ENCODE measurements at regions not wholly inside any gene's neighbourhood (a gene's known extent, or its start where the extent isn't known, plus 50 kb on each side); places are given as distances from the start of the nearest gene placed in this dataset.
"Not testable (repeated sequence)": the region's sequence is repeated elsewhere in the genome, so short reads cannot be mapped to it uniquely, and the experiment has no call there.

- H3K4me1 Mint-ChIP-seq (ENCODE audit: low read depth) = peaks cover 13% of the 10 kb centered on the region
- intact Hi-C loops (cut with micrococcal nuclease) = no loop called here
- H3K9me3 Mint-ChIP-seq = no peaks in the 10 kb centered on the region
- H3K27ac Mint-ChIP-seq = no peak overlapping the region
- no peak overlapping the region for H3K4me3 Mint-ChIP-seq (ENCODE audit: low read depth)
- no peaks in the 10 kb centered on the region for H3K36me3 Mint-ChIP-seq (ENCODE audit: low read depth)
- DNase-seq (ENCODE audit: low spot score) = no peak
- no peaks in the 10 kb centered on the region for H3K27me3 Mint-ChIP-seq (ENCODE audit: low read depth)
Observed at GRCh38 chr11:86737230-86737629, 63.1 kb upstream of the PRSS23 start.

- no peaks in the 10 kb centered on the region for H3K36me3 Mint-ChIP-seq (ENCODE audit: low read depth)
- H3K4me3 Mint-ChIP-seq (ENCODE audit: low read depth) = no peak overlapping the region
- no peak for DNase-seq (ENCODE audit: low spot score)
- no peaks in the 10 kb centered on the region for H3K27me3 Mint-ChIP-seq (ENCODE audit: low read depth)
- peaks cover 9% of the 10 kb centered on the region for H3K4me1 Mint-ChIP-seq (ENCODE audit: low read depth)
- H3K27ac Mint-ChIP-seq = no peak overlapping the region
- intact Hi-C loops (cut with micrococcal nuclease) = no loop called here
- H3K9me3 Mint-ChIP-seq = no peaks in the 10 kb centered on the region
Observed at GRCh38 chr11:86736291-86737143, 63.8 kb upstream of the PRSS23 start.

- peaks cover 4% of the 10 kb centered on the region for H3K4me1 Mint-ChIP-seq (ENCODE audit: low read depth)
- H3K9me3 Mint-ChIP-seq = peaks cover 5% of the 10 kb centered on the region
- H3K4me3 Mint-ChIP-seq (ENCODE audit: low read depth) = no peak overlapping the region
- no peaks in the 10 kb centered on the region for H3K27me3 Mint-ChIP-seq (ENCODE audit: low read depth)
- intact Hi-C loops (cut with micrococcal nuclease) = no loop called here
- H3K27ac Mint-ChIP-seq = no peak overlapping the region
- no peaks in the 10 kb centered on the region for H3K36me3 Mint-ChIP-seq (ENCODE audit: low read depth)
- DNase-seq (ENCODE audit: low spot score) = no peak
Observed at GRCh38 chr11:86735451-86736290, 63.3 kb upstream of the ME3 start.

GRCh38 chr11:86732739-86733138 is 60.3 kb upstream of the ME3 start:
- H3K9me3 Mint-ChIP-seq; intact Hi-C loops (cut with micrococcal nuclease); H3K27ac Mint-ChIP-seq; H3K27me3 Mint-ChIP-seq (ENCODE audit: low read depth); H3K4me1 Mint-ChIP-seq (ENCODE audit: low read depth); H3K4me3 Mint-ChIP-seq (ENCODE audit: low read depth); H3K36me3 Mint-ChIP-seq (ENCODE audit: low read depth); DNase-seq (ENCODE audit: low spot score): not testable (repeated sequence)

GRCh38 chr11:86732286-86732685 is 59.9 kb upstream of the ME3 start:
- H3K27me3 Mint-ChIP-seq (ENCODE audit: low read depth); H3K36me3 Mint-ChIP-seq (ENCODE audit: low read depth); H3K4me1 Mint-ChIP-seq (ENCODE audit: low read depth); H3K9me3 Mint-ChIP-seq; intact Hi-C loops (cut with micrococcal nuclease); H3K27ac Mint-ChIP-seq; H3K4me3 Mint-ChIP-seq (ENCODE audit: low read depth); DNase-seq (ENCODE audit: low spot score): not testable (repeated sequence)

GRCh38 chr11:86729576-86729975 is 57.2 kb upstream of the ME3 start:
- H3K4me1 Mint-ChIP-seq (ENCODE audit: low read depth); H3K4me3 Mint-ChIP-seq (ENCODE audit: low read depth); H3K27ac Mint-ChIP-seq; H3K36me3 Mint-ChIP-seq (ENCODE audit: low read depth); DNase-seq (ENCODE audit: low spot score); H3K27me3 Mint-ChIP-seq (ENCODE audit: low read depth); H3K9me3 Mint-ChIP-seq; intact Hi-C loops (cut with micrococcal nuclease): not testable (repeated sequence)

GRCh38 chr11:86728562-86728961 is 56.1 kb upstream of the ME3 start:
- Mint-ChIP-seq H3K4me1 (ENCODE audit: low read depth) (no peaks in the 10 kb centered on the region), H3K27ac (no peak overlapping the region), H3K36me3 (ENCODE audit: low read depth) (no peaks in the 10 kb centered on the region), H3K9me3 (peaks cover 5% of the 10 kb centered on the region), H3K27me3 (ENCODE audit: low read depth) (no peaks in the 10 kb centered on the region), H3K4me3 (ENCODE audit: low read depth) (no peak overlapping the region)
- intact Hi-C loops (cut with micrococcal nuclease) = no loop called here
- no peak for DNase-seq (ENCODE audit: low spot score)

GRCh38 chr11:86726770-86727504 is 54.5 kb upstream of the ME3 start:
- peaks cover 15% of the 10 kb centered on the region for H3K9me3 Mint-ChIP-seq
- no peaks in the 10 kb centered on the region for H3K36me3 Mint-ChIP-seq (ENCODE audit: low read depth)
- no peak overlapping the region for H3K27ac Mint-ChIP-seq
- DNase-seq (ENCODE audit: low spot score) = no peak
- no peak overlapping the region for H3K4me3 Mint-ChIP-seq (ENCODE audit: low read depth)
- no peaks in the 10 kb centered on the region for H3K27me3 Mint-ChIP-seq (ENCODE audit: low read depth)
- no peaks in the 10 kb centered on the region for H3K4me1 Mint-ChIP-seq (ENCODE audit: low read depth)
- intact Hi-C loops (cut with micrococcal nuclease) = no loop called here

GRCh38 chr11:86726118-86726753 is 53.8 kb upstream of the ME3 start:
- H3K4me3 Mint-ChIP-seq (ENCODE audit: low read depth) = no peak overlapping the region
- H3K27me3 Mint-ChIP-seq (ENCODE audit: low read depth) = no peaks in the 10 kb centered on the region
- H3K4me1 Mint-ChIP-seq (ENCODE audit: low read depth) = no peaks in the 10 kb centered on the region
- no peak for DNase-seq (ENCODE audit: low spot score)
- intact Hi-C loops (cut with micrococcal nuclease) = no loop called here
- peaks cover 17% of the 10 kb centered on the region for H3K9me3 Mint-ChIP-seq
- no peak overlapping the region for H3K27ac Mint-ChIP-seq
- no peaks in the 10 kb centered on the region for H3K36me3 Mint-ChIP-seq (ENCODE audit: low read depth)

GRCh38 chr11:86724137-86724536 is 51.7 kb upstream of the ME3 start:
- intact Hi-C loops (cut with micrococcal nuclease) = no loop called here

GRCh38 chr11:86723281-86723680 is 50.9 kb upstream of the ME3 start:
- Mint-ChIP-seq H3K4me1 (ENCODE audit: low read depth) (no peaks in the 10 kb centered on the region), H3K27me3 (ENCODE audit: low read depth) (peaks cover 4% of the 10 kb centered on the region), H3K4me3 (ENCODE audit: low read depth) (no peak overlapping the region), H3K27ac (no peak overlapping the region), H3K9me3 (peaks cover 14% of the 10 kb centered on the region), H3K36me3 (ENCODE audit: low read depth) (no peaks in the 10 kb centered on the region)
- no peak for DNase-seq (ENCODE audit: low spot score)
- intact Hi-C loops (cut with micrococcal nuclease) = no loop called here

More at GRCh38 chr11:86724137-86724536, 51.7 kb upstream of the ME3 start:
- Mint-ChIP-seq H3K36me3 (ENCODE audit: low read depth) (no peaks in the 10 kb centered on the region), H3K27me3 (ENCODE audit: low read depth) (peaks cover under 1% of the 10 kb centered on the region), H3K4me3 (ENCODE audit: low read depth) (no peak overlapping the region), H3K27ac (no peak overlapping the region), H3K4me1 (ENCODE audit: low read depth) (no peaks in the 10 kb centered on the region), H3K9me3 (peaks cover 14% of the 10 kb centered on the region)
- no peak for DNase-seq (ENCODE audit: low spot score)

GRCh38 chr11:86722748-86723147 is 50.3 kb upstream of the ME3 start:
- H3K27me3 Mint-ChIP-seq (ENCODE audit: low read depth) = peaks cover 4% of the 10 kb centered on the region

More at GRCh38 chr11:86722748-86723147, 50.3 kb upstream of the ME3 start:
- Mint-ChIP-seq H3K4me1 (ENCODE audit: low read depth) (no peaks in the 10 kb centered on the region), H3K36me3 (ENCODE audit: low read depth) (no peaks in the 10 kb centered on the region), H3K9me3 (peaks cover 14% of the 10 kb centered on the region), H3K27ac (no peak overlapping the region), H3K4me3 (ENCODE audit: low read depth) (no peak overlapping the region)
- DNase-seq (ENCODE audit: low spot score) = no peak
- intact Hi-C loops (cut with micrococcal nuclease) = no loop called here
